Adrenal gland (tissue), 5 donors: ENCODE measurements at regions not wholly inside any gene's neighbourhood (a gene's known extent, or its start where the extent isn't known, plus 50 kb on each side); places are given as distances from the start of the nearest gene placed in this dataset.

Experiments used
- POLR2A ChIP-seq, 2 donors: fragments of 450-650 bp; IDR thresholded peaks; one replicate each; pipeline ENCODE4 v1.6.1; 2017; ENCODE audit warnings: antibody characterized with exemption in 2 of 2, mild to moderate bottlenecking in 2 of 2, moderate library complexity in 1 of 2
- TF ChIP-seq, protein P1 (sequence below), 6 experiments: fragments of 450-650 bp in 4 of 6; fragments of 200-600 bp in 2 of 6; sonication (generic) in 1 of 6; IDR thresholded peaks; 1 replicate in 5 of 6; 2 replicates in 1 of 6; pipeline versions ENCODE4 v1.5.1 to v1.8.0; 2016 to 2021; ENCODE audit warnings: antibody characterized with exemption in 6 of 6, mild to moderate bottlenecking in 2 of 6, moderate library complexity in 1 of 6
- donor health status: DM: no; HTN: no; CAD: no.

DNA sequence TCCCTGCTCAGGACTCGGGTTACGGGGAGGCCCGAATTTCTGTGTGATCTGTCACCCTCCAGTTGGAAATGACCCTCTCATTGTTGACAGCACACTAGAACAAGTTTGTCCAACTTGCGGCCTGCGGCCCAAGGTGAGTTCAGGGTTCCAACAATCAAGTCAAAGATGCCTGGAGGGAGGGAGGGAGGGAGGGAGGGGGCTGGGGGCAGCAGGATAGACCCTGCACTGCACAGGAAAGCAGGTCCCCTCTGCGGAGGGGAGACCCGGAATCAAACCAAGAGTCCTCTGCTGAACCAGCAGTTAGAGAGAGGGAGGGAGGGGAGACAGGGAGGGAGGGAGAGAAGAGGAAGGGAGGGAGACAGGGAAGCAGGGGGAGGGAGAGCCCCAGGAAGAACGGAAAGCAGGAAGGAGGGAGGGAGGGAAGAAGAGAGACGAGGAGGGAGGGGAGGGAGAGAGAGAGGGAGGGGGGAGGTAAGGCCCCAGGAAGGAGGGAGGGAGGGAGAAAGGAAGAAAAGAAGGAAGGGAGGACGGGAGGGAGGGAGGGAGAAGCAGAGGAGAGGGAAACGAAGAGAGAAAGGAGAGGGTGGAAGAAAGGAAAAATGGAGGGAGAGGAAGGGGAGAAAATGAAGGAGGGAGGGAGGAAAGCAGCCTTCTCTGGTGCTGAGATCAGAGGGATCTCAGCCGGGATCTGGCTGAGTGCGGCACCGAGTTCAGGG lies 96.7 kb upstream of the CDH5 start:
- TF ChIP-seq POLR2A (IDR thresholded peaks at IDR 0.05), result no peak
- TF ChIP-seq, protein P1, sequence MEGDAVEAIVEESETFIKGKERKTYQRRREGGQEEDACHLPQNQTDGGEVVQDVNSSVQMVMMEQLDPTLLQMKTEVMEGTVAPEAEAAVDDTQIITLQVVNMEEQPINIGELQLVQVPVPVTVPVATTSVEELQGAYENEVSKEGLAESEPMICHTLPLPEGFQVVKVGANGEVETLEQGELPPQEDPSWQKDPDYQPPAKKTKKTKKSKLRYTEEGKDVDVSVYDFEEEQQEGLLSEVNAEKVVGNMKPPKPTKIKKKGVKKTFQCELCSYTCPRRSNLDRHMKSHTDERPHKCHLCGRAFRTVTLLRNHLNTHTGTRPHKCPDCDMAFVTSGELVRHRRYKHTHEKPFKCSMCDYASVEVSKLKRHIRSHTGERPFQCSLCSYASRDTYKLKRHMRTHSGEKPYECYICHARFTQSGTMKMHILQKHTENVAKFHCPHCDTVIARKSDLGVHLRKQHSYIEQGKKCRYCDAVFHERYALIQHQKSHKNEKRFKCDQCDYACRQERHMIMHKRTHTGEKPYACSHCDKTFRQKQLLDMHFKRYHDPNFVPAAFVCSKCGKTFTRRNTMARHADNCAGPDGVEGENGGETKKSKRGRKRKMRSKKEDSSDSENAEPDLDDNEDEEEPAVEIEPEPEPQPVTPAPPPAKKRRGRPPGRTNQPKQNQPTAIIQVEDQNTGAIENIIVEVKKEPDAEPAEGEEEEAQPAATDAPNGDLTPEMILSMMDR (IDR thresholded peaks at IDR 0.05), result no peak
